DMS153 treated with DMSO at 0.1 percent for 48 hours (cell line): ENCODE measurements at regions not wholly inside any gene's neighbourhood (a gene's known extent, or its start where the extent isn't known, plus 50 kb on each side); places are given as distances from the start of the nearest gene placed in this dataset.

Source experiments
- DNase-seq: peaks from one replicate; lab custom pipeline; 2025; ENCODE audit not compliant: unreplicated experiment; lab: John Stamatoyannopoulos, UW

DNA sequence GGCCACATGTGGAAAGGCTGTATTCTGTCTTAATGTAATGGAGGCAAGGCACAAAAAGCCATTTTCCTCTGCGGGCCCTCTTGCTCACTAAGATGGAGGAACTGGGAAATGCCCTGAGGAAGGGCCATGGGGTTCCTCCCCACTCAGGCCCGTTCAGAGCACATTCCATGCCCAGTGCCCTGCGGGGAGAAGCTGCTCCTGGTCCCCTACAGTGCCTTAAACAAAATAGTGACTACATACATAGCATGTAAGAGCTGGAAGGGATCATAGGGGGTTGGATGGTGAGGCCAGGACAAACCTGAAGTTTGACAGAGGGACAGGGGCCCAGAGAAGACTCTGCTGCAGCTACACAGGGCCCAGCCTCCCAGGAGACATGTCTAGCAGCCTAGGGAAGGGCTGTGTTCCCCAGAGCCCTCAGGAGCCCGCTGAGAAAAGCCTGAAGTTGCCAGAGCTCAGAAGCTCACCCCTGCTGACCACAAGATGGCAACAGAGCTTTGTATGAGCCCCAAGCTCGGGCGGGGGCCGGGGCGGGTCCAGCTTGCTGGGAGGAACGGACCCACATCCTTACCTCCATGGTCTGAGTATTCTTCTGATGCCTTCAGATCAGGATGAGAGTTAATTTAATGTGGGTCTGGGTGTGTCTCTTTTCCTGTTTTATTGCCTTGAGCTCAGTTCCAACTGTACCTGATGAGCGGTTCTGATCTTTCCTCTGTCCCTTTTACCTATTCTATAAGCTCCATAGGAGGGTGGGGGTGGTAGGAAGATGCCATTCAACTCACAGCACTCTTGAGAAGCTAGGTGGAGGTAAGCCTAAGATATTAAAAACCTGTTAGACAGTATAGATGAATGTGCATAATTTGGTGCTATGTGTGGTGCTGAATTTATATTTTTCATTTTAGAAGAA is 242.9 kb downstream of the CDC5L start:
- DNase-seq, result peak; percentile 14

GRCh38 chr6:44631968-44632367 is 244.5 kb downstream of the CDC5L start:
- no peak for DNase-seq

DNA sequence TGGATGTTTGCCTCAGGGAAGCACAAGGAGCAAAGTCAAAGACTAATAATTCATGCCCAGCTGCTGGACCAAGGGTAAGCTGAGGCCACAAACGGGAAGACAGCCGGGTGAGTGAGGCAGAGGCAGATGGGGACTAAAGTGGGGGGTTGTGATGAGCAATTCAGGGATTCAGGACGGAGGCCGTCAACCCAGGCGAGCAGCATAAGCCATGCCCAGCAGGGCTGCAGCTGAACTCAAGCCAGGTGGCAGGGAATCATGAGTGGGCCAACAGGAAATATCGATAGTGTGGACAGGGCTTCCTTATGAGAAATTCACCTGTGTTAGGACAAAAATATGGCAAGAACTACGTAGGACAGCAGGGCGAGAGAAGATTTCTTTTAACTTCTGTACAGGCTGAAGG is 246.8 kb downstream of the CDC5L start:
- no peak for DNase-seq

- DNase-seq, result no peak
Observed at GRCh38 chr6:44635486-44635885, 248.0 kb downstream of the CDC5L start.

DNA sequence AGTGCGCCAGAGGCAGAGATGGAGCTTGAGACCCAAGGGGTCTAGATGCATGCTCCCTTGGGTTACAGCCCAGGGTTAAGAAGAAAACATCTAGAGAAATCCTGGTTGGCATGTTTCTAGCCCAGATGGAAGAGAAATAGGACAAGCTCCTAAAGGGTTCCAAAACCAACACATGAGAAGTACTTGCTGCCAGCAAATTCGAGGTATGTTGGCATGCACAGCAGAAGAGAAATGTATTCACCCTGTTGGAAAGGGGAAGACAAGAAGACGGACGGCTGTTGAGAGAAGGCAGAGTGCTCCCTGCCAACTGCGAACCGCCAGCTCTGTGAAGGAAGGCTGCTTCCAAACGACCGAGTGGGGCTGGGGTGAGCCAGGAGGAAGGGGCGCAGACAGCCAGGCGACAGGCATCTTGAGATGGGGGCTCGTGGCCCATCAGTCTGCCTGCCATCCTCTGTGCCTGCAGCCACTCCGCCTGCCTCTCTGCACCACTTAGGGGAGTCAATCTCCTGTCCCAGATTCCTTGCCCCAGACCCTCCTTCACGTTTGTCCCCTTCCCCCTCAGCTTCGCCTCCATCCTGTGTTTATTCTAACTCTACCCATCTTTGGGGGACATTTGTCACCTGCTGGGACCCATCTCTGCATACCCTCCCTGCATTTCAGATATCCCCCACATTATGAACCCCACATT is 249.2 kb downstream of the CDC5L start:
- DNase-seq, result no peak

DNA sequence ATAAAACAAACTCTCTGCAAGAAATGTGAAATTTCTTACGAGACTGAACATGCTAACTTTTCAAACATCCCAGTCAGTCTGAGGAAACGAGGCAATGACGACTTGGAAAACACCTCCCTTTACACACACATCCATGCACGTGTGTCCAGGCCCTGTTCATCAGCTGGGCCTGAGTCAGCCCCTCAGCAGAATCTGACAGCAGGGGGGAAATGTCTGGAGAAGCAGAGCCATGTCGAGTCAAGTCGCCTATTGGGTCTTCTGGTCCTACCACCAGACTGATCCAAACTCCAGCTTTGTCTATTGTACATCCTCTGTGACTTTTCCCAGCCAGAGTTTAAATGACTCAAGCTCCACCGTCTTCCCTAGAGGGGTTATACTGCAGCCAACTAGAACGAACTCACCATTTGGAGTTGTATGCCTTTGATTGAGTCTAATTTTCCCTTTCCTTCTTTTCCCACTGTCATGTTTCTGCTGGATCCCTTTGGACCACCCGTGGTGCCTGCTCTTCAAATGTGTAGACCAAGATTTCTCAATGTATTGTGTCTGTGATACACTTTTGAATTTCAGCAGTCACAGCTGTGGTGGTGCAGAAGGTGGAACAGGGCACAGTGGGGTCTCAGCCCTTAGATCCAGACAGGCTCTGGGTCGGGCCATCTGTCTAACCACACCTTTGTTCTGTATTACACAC is 254.0 kb downstream of the CDC5L start:
- no peak for DNase-seq

GRCh38 chr6:44642349-44642748 is 254.8 kb downstream of the CDC5L start:
- no peak for DNase-seq

- no peak for DNase-seq
Observed at GRCh38 chr6:44642870-44643522, 255.5 kb downstream of the CDC5L start.

DNA sequence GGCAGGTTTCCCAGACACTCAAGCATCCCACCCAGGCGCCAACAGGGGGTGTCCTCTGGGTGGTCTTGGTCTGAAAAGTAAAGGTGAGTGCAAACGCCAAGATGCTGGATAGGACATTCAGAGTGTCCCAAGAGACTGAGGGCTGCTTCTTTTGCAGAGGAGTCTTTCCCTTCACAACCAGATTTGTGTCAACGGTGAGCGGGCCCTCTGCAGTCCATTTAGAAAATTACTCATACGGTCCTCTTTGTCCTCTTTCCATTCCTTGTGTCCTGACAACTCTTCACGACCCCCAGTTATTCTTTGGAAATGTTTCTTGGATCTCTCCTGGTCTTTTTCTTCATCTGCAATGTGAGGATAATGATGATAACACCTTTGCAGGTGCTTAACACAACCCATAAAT is 257.8 kb downstream of the CDC5L start:
- DNase-seq, result no peak

DNA sequence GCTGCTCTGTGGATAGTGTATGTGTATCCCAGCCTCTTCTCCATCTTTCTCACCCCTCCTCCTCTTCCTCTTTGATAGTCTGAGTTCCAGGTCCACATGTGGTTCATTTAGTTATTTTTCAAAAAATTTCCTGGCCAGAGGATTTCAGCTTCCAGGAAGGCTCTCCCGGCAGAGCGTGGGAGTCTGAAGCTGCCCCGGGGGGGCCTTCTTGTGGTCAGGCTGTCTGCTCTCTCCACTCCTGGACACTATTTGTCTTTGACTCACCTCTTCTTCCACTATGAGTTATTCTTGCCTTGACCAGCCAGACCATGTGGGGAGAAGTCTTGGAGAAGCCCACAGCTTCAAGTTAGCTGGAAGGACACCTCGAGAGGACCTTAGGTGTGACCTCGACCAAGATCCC is 258.8 kb downstream of the CDC5L start:
- no peak for DNase-seq

- DNase-seq, result no peak
Observed at GRCh38 chr6:44649365-44650025, 262.0 kb downstream of the CDC5L start.

- DNase-seq, result no peak
Observed at GRCh38 chr6:44650495-44650894, 263.0 kb downstream of the CDC5L start.

GRCh38 chr6:44650947-44651346 is 263.4 kb downstream of the CDC5L start:
- no peak for DNase-seq

GRCh38 chr6:44651604-44652003 is 264.1 kb downstream of the CDC5L start:
- no peak for DNase-seq

DNA sequence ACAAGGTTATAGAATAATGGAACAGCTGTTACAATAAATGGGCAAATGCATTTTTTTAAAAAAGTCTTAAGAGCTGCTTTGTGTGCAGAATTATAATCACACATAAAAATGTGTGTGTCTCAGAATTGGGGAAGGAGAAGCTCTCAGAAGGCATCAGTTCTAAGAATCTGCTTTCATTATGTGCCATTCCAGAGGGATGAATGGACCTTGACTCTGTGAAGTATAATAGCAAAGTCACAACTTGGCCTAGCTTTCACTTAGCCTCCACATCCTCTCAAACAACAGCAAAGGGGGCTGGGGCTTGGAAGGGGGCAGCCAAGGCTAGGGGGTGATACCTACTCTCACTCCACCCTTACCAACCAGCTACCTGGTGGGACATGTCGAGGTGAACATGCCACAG is 265.0 kb downstream of the CDC5L start:
- DNase-seq, result no peak

DNA sequence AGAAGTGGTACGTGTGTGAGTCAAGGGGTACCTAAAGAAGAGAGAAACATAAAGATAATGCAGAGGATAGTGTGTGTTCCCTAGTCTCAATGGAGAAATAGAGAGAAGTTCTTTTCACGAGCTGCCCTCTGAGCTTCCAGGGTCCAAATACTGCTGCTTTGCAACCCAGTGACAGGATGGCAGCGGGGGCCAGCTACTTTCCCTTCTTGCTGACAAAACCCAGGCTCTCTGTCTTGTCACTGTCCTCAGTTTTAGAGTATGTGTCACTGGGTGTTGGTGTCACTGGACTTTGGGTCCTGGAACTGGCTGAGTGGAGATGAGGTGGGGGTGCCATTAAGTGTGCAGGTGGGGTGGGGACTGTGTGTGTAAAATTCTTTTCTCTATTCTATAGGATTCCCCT is 265.6 kb downstream of the CDC5L start:
- DNase-seq, result no peak

GRCh38 chr6:44653761-44654218 is 266.3 kb downstream of the CDC5L start:
- no peak for DNase-seq

- DNase-seq, result no peak
Observed at GRCh38 chr6:44655412-44656342, 268.2 kb downstream of the CDC5L start.

- DNase-seq, result no peak
Observed at GRCh38 chr6:44656691-44657090, 269.2 kb downstream of the CDC5L start.
